Sigmoid colon (tissue), 4 donors: ENCODE measurements at regions not wholly inside any gene's neighbourhood (a gene's known extent, or its start where the extent isn't known, plus 50 kb on each side); places are given as distances from the start of the nearest gene placed in this dataset.

Experiments
- EP300 ChIP-seq, 4 donors: sonication (generic); formaldehyde crosslinking; IDR thresholded peaks; one replicate each; pipeline ENCODE4 v1.6.1; 2017; ENCODE audit warnings: antibody characterized with exemption in 4 of 4
- TF ChIP-seq, protein P1 (sequence below), 4 experiments: fragments of 450-650 bp in 3 of 4; fragments of 200-600 bp in 1 of 4; IDR thresholded peaks; one replicate each; pipeline ENCODE4 v1.5.1; 2016 to 2019; ENCODE audit warnings: antibody characterized with exemption in 4 of 4, mild to moderate bottlenecking in 3 of 4, moderate library complexity in 2 of 4

DNA sequence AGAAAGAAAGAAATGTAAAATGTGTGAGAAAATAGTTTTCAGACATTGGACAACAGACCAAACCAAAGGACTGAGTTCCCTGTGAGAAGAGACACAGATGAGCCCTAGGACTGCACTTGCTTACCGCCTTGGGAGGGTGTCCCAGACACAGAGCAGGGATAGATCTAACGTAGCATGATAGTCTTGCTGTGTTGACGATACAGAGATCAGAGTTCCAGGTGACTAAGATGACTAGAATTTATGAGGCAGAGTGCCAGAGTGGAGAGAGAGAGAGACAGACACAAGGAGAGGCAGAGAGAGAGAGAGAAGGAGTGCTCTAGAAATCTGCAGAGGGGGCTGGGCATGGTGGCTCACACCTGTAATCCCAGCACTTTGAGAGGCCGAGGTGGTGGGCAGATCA lies 148.2 kb upstream of the LMNTD1 start:
- TF ChIP-seq, protein P1, sequence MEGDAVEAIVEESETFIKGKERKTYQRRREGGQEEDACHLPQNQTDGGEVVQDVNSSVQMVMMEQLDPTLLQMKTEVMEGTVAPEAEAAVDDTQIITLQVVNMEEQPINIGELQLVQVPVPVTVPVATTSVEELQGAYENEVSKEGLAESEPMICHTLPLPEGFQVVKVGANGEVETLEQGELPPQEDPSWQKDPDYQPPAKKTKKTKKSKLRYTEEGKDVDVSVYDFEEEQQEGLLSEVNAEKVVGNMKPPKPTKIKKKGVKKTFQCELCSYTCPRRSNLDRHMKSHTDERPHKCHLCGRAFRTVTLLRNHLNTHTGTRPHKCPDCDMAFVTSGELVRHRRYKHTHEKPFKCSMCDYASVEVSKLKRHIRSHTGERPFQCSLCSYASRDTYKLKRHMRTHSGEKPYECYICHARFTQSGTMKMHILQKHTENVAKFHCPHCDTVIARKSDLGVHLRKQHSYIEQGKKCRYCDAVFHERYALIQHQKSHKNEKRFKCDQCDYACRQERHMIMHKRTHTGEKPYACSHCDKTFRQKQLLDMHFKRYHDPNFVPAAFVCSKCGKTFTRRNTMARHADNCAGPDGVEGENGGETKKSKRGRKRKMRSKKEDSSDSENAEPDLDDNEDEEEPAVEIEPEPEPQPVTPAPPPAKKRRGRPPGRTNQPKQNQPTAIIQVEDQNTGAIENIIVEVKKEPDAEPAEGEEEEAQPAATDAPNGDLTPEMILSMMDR (IDR thresholded peaks at IDR 0.05), result no peak
- TF ChIP-seq EP300 (IDR thresholded peaks at IDR 0.05), result no peak
